Suprapubic skin (tissue), 4 donors: ENCODE measurements at regions not wholly inside any gene's neighbourhood (a gene's known extent, or its start where the extent isn't known, plus 50 kb on each side); places are given as distances from the start of the nearest gene placed in this dataset.

Source experiments
- DNase-seq, 2 donors: peaks; one replicate each; pipeline ENCODE4 v3.0.0-alpha.2; 2019; ENCODE audit warnings: low spot score in 2 of 2
- H3K27ac ChIP-seq: fragments of 200-600 bp; sonication (generic); one replicate; pipeline ENCODE4 v1.5.1; 2019
- H3K27me3 ChIP-seq: fragments of 200-600 bp; sonication (generic); one replicate; pipeline ENCODE4 v1.5.1; 2019
- H3K36me3 ChIP-seq: fragments of 200-600 bp; sonication (generic); one replicate; pipeline ENCODE4 v1.5.1; 2019
- H3K4me1 ChIP-seq: fragments of 200-600 bp; sonication (generic); one replicate; pipeline ENCODE4 v1.5.1; 2019
- H3K4me3 ChIP-seq: fragments of 200-600 bp; sonication (generic); one replicate; pipeline ENCODE4 v1.5.1; 2019; ENCODE audit warnings: mild to moderate bottlenecking
- H3K9me3 ChIP-seq: fragments of 200-600 bp; sonication (generic); one replicate; pipeline ENCODE4 v1.5.1; 2019
- EP300 ChIP-seq: sonication (generic); formaldehyde crosslinking; IDR thresholded peaks from one replicate; pipeline ENCODE4 v1.6.1; 2017; ENCODE audit warnings: antibody characterized with exemption
- POLR2A ChIP-seq, 2 donors: fragments of 450-650 bp; IDR thresholded peaks; one replicate each; pipeline ENCODE4 v1.6.1; 2017; ENCODE audit warnings: antibody characterized with exemption in 2 of 2, mild to moderate bottlenecking in 2 of 2, moderate library complexity in 2 of 2
- POLR2AphosphoS5 ChIP-seq, 3 donors: sonication (generic); formaldehyde crosslinking; IDR thresholded peaks; one replicate each; pipeline ENCODE4 v1.6.1; 2017; ENCODE audit warnings: antibody characterized with exemption in 3 of 3
- WGBS: methylation state at CpG from one replicate; pipeline ENCODE4 v1.1.5; 2018; 5-methylcytosine and 5-hydroxymethylcytosine counted together
- TF ChIP-seq, protein P1 (sequence below), 2 donors: fragments of 200-600 bp in 1 of 2; fragments of 450-650 bp in 1 of 2; sonication (generic) in 1 of 2; IDR thresholded peaks; one replicate each; pipeline ENCODE4 v1.5.1; 2016 to 2019; ENCODE audit warnings: antibody characterized with exemption in 2 of 2, mild to moderate bottlenecking in 1 of 2, moderate library complexity in 1 of 2

DNA sequence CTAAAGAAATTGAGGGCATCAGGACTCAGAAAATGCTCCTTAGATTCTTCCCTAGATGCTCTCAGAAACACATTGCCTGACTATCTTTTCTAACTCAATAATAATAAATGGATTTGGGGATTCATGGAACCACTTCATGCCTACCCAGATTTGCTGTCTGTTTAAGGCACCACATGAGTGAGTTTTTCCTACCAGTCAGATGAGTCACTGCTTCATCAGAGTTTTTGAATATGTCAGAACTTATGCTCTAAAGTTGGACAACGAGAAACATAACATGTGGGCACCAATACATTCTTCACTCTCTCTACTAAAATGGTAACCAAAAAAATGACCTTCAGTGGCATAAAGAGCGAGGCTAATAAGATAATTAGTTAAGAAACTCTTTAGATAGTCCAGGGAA is 1135.1 kb downstream of the TUSC7 start:
- Histone ChIP-seq H3K27ac (no peak overlapping the region), H3K9me3 (no peaks in the 10 kb centered on the region), H3K4me3 (no peak overlapping the region), H3K36me3 (no peaks in the 10 kb centered on the region), H3K27me3 (no peaks in the 10 kb centered on the region), H3K4me1 (no peaks in the 10 kb centered on the region)
- WGBS = 67% methylated on average over 2 of the region's 2 CpGs
- no peak for DNase-seq
- TF ChIP-seq POLR2AphosphoS5 (IDR thresholded peaks at IDR 0.05) (no peak), POLR2A (IDR thresholded peaks at IDR 0.05) (no peak), EP300 (no peak)
- TF ChIP-seq, protein P1, sequence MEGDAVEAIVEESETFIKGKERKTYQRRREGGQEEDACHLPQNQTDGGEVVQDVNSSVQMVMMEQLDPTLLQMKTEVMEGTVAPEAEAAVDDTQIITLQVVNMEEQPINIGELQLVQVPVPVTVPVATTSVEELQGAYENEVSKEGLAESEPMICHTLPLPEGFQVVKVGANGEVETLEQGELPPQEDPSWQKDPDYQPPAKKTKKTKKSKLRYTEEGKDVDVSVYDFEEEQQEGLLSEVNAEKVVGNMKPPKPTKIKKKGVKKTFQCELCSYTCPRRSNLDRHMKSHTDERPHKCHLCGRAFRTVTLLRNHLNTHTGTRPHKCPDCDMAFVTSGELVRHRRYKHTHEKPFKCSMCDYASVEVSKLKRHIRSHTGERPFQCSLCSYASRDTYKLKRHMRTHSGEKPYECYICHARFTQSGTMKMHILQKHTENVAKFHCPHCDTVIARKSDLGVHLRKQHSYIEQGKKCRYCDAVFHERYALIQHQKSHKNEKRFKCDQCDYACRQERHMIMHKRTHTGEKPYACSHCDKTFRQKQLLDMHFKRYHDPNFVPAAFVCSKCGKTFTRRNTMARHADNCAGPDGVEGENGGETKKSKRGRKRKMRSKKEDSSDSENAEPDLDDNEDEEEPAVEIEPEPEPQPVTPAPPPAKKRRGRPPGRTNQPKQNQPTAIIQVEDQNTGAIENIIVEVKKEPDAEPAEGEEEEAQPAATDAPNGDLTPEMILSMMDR (IDR thresholded peaks at IDR 0.05) = no peak

DNA sequence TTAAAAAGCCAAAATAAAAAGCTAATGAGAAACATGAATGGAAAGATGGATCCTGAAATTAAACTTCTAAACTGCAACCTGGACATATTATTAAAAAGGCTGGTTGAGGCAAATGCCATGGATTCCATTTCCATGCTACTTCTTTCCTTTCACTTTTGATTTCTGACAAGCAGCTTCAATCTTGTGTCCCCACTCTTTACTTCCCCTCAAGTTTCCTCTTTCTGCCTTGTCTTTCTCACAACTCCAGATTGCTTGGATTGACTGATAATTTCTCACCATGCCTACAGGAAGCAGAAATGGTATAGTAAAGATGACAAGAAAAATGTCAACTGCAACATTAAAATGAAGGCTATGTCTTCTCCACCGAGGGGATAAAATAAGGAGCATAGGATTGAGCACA is 1136.7 kb downstream of the TUSC7 start:
- 64% methylated on average over 1 of the region's 1 CpG for WGBS
- no peaks in the 10 kb centered on the region for H3K9me3 ChIP-seq
- no peak for TF ChIP-seq POLR2A (IDR thresholded peaks at IDR 0.05)
- TF ChIP-seq EP300 = no peak
- TF ChIP-seq POLR2AphosphoS5 (IDR thresholded peaks at IDR 0.05) = no peak
- TF ChIP-seq, protein P1 (IDR thresholded peaks at IDR 0.05) = no peak

DNA sequence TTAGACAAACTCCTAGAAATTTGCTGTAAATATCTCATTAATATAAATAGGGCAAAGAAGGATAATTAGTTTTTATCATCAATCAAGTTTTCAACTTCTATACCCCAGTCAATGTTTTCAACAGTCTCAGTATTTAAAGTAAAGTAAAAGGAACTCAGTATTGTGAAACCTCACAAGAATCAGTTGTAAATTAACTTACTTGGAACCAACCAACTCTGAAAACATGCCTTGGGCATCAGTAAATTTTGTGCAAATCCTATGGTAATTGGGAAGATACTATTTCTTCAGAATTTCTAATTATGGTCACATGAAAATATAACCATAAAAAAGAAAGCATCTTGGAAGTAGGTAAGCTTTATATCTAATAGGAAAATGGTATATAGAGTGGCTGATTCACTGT is 1139.0 kb downstream of the TUSC7 start:
- H3K9me3 ChIP-seq = no peaks in the 10 kb centered on the region
- H3K27me3 ChIP-seq = no peaks in the 10 kb centered on the region
- TF ChIP-seq POLR2AphosphoS5 (IDR thresholded peaks at IDR 0.05) (no peak), POLR2A (IDR thresholded peaks at IDR 0.05) (no peak), EP300 (no peak)
- TF ChIP-seq, protein P1 (IDR thresholded peaks at IDR 0.05) = no peak
- H3K4me1 ChIP-seq = no peaks in the 10 kb centered on the region
- no peak overlapping the region for H3K27ac ChIP-seq
- H3K36me3 ChIP-seq = no peaks in the 10 kb centered on the region
- no peak for DNase-seq
- no peak overlapping the region for H3K4me3 ChIP-seq

More for the DNA sequence above, 1136.7 kb downstream of the TUSC7 start:
- no peak overlapping the region for H3K27ac ChIP-seq
- no peaks in the 10 kb centered on the region for H3K4me1 ChIP-seq
- no peak for DNase-seq
- H3K4me3 ChIP-seq = no peak overlapping the region
- H3K27me3 ChIP-seq = no peaks in the 10 kb centered on the region
- H3K36me3 ChIP-seq = no peaks in the 10 kb centered on the region

DNA sequence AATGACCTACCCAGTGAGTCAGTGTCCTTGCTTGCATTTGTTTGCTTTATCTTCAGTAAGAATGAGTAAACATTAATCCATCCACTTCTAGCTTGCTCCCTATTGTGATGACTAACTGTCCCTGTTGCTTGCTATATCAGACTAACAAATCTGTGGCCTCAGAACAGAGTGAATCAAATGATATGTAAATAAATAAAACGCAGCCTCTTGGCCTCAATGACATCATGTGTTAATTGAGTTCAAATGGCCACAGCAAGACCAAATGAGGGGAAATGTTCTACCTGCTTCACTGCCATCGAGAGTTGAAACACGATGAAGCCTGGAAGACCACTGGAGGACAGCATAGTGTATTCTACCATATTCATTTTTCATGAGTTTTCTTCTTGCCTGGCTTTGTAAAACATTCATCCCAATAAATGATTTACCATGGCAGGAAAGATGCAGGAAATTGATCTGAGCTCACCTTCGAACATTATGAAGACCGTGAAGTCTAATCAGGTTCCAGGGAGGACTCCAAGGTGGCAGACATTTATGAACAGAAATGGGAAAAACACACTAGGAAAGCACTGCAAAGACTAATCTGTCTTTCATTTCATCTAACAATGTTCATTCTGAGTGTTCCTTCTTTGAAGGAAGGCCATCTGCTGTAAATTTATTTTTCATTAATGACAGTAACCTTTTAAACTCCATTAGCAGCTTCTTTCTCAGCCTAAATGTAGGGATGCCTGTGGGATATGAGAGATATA is 1144.5 kb downstream of the TUSC7 start:
- Histone ChIP-seq H3K9me3 (no peaks in the 10 kb centered on the region), H3K4me3 (no peak overlapping the region), H3K27ac (no peak overlapping the region), H3K36me3 (no peaks in the 10 kb centered on the region), H3K4me1 (no peaks in the 10 kb centered on the region), H3K27me3 (no peaks in the 10 kb centered on the region)
- TF ChIP-seq POLR2AphosphoS5 (IDR thresholded peaks at IDR 0.05) = no peak
- TF ChIP-seq, protein P1 (IDR thresholded peaks at IDR 0.05) = no peak
- TF ChIP-seq EP300 = no peak
- TF ChIP-seq POLR2A (IDR thresholded peaks at IDR 0.05) = no peak
- WGBS = 84% methylated on average over 5 of the region's 5 CpGs
- DNase-seq = no peak

DNA sequence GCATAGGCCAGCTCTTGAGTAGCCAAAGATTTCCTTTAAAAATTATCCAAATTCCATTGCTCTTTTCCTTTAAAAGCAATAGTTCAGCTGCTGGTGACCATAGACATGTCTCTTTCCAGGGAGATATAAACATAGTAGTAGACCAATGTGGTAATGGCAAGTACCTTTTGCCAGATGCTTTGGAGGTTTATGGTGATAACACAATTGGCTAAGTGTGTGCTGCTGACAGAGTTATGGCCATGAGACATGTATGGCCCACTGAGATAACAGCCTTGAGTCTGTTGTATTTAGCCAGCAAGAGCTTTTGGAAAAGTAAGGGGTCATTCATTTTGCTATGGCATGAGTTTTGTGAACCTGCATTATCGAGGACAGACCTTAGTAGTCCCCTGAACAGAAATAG is 1146.8 kb downstream of the TUSC7 start:
- H3K9me3 ChIP-seq = no peaks in the 10 kb centered on the region
- H3K27ac ChIP-seq = no peak overlapping the region
- no peak for DNase-seq
- WGBS = 86% methylated on average over 1 of the region's 1 CpG
- H3K27me3 ChIP-seq = no peaks in the 10 kb centered on the region
- H3K4me1 ChIP-seq = no peaks in the 10 kb centered on the region
- no peaks in the 10 kb centered on the region for H3K36me3 ChIP-seq
- no peak for TF ChIP-seq EP300
- no peak for TF ChIP-seq POLR2A (IDR thresholded peaks at IDR 0.05)
- TF ChIP-seq, protein P1 (IDR thresholded peaks at IDR 0.05) = no peak
- no peak for TF ChIP-seq POLR2AphosphoS5 (IDR thresholded peaks at IDR 0.05)
- no peak overlapping the region for H3K4me3 ChIP-seq
